ENCODE measurements at regions not wholly inside any gene's neighbourhood (a gene's known extent, or its start where the extent isn't known, plus 50 kb on each side); places are given as distances from the start of the nearest gene placed in this dataset.

DNA sequence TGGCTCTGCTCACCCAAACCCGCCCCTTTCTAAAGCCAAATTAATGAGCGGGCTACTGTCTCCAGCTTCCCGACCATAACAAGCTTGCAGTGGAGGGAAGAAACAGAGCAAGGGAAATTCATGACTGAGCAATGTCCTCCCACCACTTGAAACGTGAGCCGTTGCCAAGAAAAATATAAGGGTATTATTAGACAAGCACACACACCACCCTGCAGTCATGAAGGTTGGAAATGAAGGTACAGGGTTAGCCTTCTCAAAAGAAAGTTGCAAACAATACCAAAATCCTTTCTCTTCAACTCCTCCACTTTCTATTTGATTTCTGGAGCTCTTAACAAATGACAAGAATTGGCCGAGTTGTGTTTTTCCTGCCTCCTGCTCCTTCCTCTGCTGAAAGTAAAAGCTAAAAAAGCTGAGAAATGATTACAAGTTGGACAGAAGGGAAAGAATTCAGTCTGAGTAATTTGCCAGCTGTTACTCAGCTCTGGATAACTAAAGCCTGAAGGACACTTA lies 151.1 kb upstream of the B3GAT2 start:
- Histone ChIP-seq H3K36me3 (ENCODE audit: control insufficient read depth, low read length) (no peaks in the 10 kb centered on the region), H3K27ac (ENCODE audit: low read depth, low read length) (no peak overlapping the region), H3K4me3 (ENCODE audit: low read length) (no peak overlapping the region), H3K4me2 (ENCODE audit: low read length) (no peak overlapping the region), H3K27me3 (ENCODE audit: control insufficient read depth, low read length) (peaks cover 17% of the 10 kb centered on the region), H3K9me3 (ENCODE audit: control insufficient read depth, insufficient read depth, low read length) (no peaks in the 10 kb centered on the region), H3K9me2 (replicated peaks; ENCODE audit: control insufficient read depth, low read length) (no peaks in the 10 kb centered on the region), H3K79me2 (ENCODE audit: control insufficient read depth, low read length) (no peaks in the 10 kb centered on the region), H3K4me1 (ENCODE audit: control insufficient read depth, low read length) (no peaks in the 10 kb centered on the region), H3F3A (ENCODE audit: control insufficient read depth, insufficient read depth) (no peaks in the 10 kb centered on the region), H4K20me1 (ENCODE audit: control insufficient read depth, insufficient read depth, low read depth, low read length) (no peaks in the 10 kb centered on the region)
- TF ChIP-seq EZH2phosphoT487 (IDR thresholded peaks at IDR 0.05; ENCODE audit: borderline replicate concordance, low read length): no peak
- TF ChIP-seq, protein P1, sequence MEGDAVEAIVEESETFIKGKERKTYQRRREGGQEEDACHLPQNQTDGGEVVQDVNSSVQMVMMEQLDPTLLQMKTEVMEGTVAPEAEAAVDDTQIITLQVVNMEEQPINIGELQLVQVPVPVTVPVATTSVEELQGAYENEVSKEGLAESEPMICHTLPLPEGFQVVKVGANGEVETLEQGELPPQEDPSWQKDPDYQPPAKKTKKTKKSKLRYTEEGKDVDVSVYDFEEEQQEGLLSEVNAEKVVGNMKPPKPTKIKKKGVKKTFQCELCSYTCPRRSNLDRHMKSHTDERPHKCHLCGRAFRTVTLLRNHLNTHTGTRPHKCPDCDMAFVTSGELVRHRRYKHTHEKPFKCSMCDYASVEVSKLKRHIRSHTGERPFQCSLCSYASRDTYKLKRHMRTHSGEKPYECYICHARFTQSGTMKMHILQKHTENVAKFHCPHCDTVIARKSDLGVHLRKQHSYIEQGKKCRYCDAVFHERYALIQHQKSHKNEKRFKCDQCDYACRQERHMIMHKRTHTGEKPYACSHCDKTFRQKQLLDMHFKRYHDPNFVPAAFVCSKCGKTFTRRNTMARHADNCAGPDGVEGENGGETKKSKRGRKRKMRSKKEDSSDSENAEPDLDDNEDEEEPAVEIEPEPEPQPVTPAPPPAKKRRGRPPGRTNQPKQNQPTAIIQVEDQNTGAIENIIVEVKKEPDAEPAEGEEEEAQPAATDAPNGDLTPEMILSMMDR (IDR thresholded peaks at IDR 0.05; ENCODE audit: low read depth, low read length, poor library complexity, severe bottlenecking): no peak

DNA sequence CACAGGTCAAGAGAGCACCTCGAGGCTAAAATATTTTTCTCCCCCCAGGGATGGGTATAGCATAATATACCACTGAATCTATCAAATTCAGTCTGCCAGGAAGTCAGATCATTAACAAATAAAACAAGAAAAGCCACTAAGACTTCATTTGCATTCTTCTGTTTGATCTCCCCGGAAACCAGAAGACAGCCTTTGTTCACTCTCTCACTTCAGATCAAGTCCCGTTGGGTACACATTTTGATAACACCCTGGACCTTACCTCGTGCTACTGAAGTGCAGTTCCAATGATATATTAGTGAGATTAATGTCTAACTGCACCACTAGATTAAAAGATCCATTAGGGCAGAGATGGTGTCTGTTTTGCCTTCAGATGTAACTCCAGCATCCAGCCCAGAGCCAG lies 157.7 kb upstream of the B3GAT2 start:
- no peak overlapping the region for H3K4me3 ChIP-seq (ENCODE audit: low read length)
- H3K36me3 ChIP-seq (ENCODE audit: control insufficient read depth, low read length): no peaks in the 10 kb centered on the region
- H3F3A ChIP-seq (ENCODE audit: control insufficient read depth, insufficient read depth): no peaks in the 10 kb centered on the region
- H3K4me1 ChIP-seq (ENCODE audit: control insufficient read depth, low read length): peaks cover 12% of the 10 kb centered on the region
- H3K79me2 ChIP-seq (ENCODE audit: control insufficient read depth, low read length): no peaks in the 10 kb centered on the region
- no peak overlapping the region for H3K27ac ChIP-seq (ENCODE audit: low read depth, low read length)
- H3K9me3 ChIP-seq (ENCODE audit: control insufficient read depth, insufficient read depth, low read length): no peaks in the 10 kb centered on the region
- TF ChIP-seq EZH2phosphoT487 (IDR thresholded peaks at IDR 0.05; ENCODE audit: borderline replicate concordance, low read length): no peak
- TF ChIP-seq, protein P1 (IDR thresholded peaks at IDR 0.05; ENCODE audit: low read depth, low read length, poor library complexity, severe bottlenecking): no peak
- H3K27me3 ChIP-seq (ENCODE audit: control insufficient read depth, low read length): no peaks in the 10 kb centered on the region
- no peak overlapping the region for H3K4me2 ChIP-seq (ENCODE audit: low read length)
- no peaks in the 10 kb centered on the region for H4K20me1 ChIP-seq (ENCODE audit: control insufficient read depth, insufficient read depth, low read depth, low read length)
- H3K9me2 ChIP-seq (replicated peaks; ENCODE audit: control insufficient read depth, low read length): no peaks in the 10 kb centered on the region

DNA sequence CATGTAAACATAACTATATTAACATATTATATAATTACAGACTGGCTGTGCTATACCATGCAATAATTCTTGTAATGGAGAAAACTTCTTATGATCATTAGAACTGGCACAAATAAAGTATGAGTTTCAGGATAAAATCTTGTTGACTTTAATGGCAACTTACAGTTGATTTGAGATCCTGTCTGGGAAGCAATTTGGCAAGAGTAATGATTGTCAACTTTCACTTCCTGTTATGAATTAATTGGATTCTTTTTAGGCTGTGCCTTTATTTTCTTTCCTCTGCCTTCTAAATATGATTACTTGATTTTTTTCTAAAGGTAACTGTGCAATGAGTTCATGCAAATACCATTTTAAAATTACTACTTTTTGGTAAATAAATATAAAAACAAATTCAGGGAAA lies 158.1 kb upstream of the B3GAT2 start:
- Histone ChIP-seq H3K9me2 (replicated peaks; ENCODE audit: control insufficient read depth, low read length) (no peaks in the 10 kb centered on the region), H3K27me3 (ENCODE audit: control insufficient read depth, low read length) (no peaks in the 10 kb centered on the region), H4K20me1 (ENCODE audit: control insufficient read depth, insufficient read depth, low read depth, low read length) (no peaks in the 10 kb centered on the region), H3K4me3 (ENCODE audit: low read length) (no peak overlapping the region), H3K4me2 (ENCODE audit: low read length) (no peak overlapping the region), H3K36me3 (ENCODE audit: control insufficient read depth, low read length) (no peaks in the 10 kb centered on the region), H3K79me2 (ENCODE audit: control insufficient read depth, low read length) (no peaks in the 10 kb centered on the region), H3K9me3 (ENCODE audit: control insufficient read depth, insufficient read depth, low read length) (no peaks in the 10 kb centered on the region), H3K27ac (ENCODE audit: low read depth, low read length) (no peak overlapping the region), H3F3A (ENCODE audit: control insufficient read depth, insufficient read depth) (no peaks in the 10 kb centered on the region), H3K4me1 (ENCODE audit: control insufficient read depth, low read length) (peaks cover 12% of the 10 kb centered on the region)
- no peak for TF ChIP-seq EZH2phosphoT487 (IDR thresholded peaks at IDR 0.05; ENCODE audit: borderline replicate concordance, low read length)
- TF ChIP-seq, protein P1 (IDR thresholded peaks at IDR 0.05; ENCODE audit: low read depth, low read length, poor library complexity, severe bottlenecking): no peak
